HL-60 (cell line): ENCODE measurements at regions not wholly inside any gene's neighbourhood (a gene's known extent, or its start where the extent isn't known, plus 50 kb on each side); places are given as distances from the start of the nearest gene placed in this dataset.

Experiments
- DNase-seq, 2 experiments: peaks; one replicate each; pipeline ENCODE4 v3.0.0-alpha.2; 2010 to 2020; ENCODE audit warnings: low read depth in 1 of 2, low spot score in 1 of 2
- H3K27ac ChIP-seq: fragments of 250-450 bp; sonication (Bioruptor Pico); replicated peaks from 2 replicates; pipeline ENCODE4 v1.5.1; 2020; ENCODE audit warnings: mild to moderate bottlenecking, moderate library complexity
- H3K27me3 ChIP-seq: fragments of 250-450 bp; sonication (Bioruptor Pico); 2 replicates; pipeline ENCODE4 v1.5.1; 2021; ENCODE audit warnings: mild to moderate bottlenecking, moderate library complexity; ENCODE audit not compliant: insufficient read depth, poor library complexity, severe bottlenecking
- H3K4me3 ChIP-seq: replicated peaks from 2 replicates; pipeline ENCODE4 v1.5.1; 2011; ENCODE audit warnings: mild to moderate bottlenecking, control low read depth, low read length; ENCODE audit not compliant: insufficient read depth
- CTCF ChIP-seq: IDR thresholded peaks from one replicate; pipeline ENCODE4 v1.5.1; 2011; ENCODE audit warnings: low read length, control low read depth, inconsistent platforms; ENCODE audit not compliant: insufficient read depth
- GABPA ChIP-seq: IDR thresholded peaks from 2 replicates; pipeline ENCODE4 v1.6.1; 2012; ENCODE audit warnings: low read depth
- POLR2AphosphoS5 ChIP-seq: IDR thresholded peaks from 2 replicates; pipeline ENCODE4 v1.6.1; 2012; ENCODE audit warnings: low read depth
- REST ChIP-seq: IDR thresholded peaks from 2 replicates; pipeline ENCODE4 v1.6.1; 2012; ENCODE audit warnings: low read depth; ENCODE audit not compliant: insufficient replicate concordance
- SPI1 ChIP-seq: IDR thresholded peaks from 2 replicates; pipeline ENCODE4 v1.6.1; 2012; ENCODE audit warnings: low read depth, mild to moderate bottlenecking, borderline replicate concordance

GRCh38 chrX:1094566-1095333, 117.7 kb downstream of the CRLF2 start:
- no peaks in the 10 kb centered on the region for H3K27me3 ChIP-seq
- no peak overlapping the region for H3K4me3 ChIP-seq
- no peak overlapping the region for H3K27ac ChIP-seq
- no peak for TF ChIP-seq CTCF
- no peak for TF ChIP-seq POLR2AphosphoS5
- no peak for TF ChIP-seq SPI1
- no peak for TF ChIP-seq REST
- no peak for TF ChIP-seq GABPA
- no peak for DNase-seq

GRCh38 chrX:1093586-1094421, 118.6 kb downstream of the CRLF2 start:
- no peak for TF ChIP-seq POLR2AphosphoS5
- TF ChIP-seq CTCF, result no peak
- no peak for TF ChIP-seq SPI1
- no peak for TF ChIP-seq GABPA
- TF ChIP-seq REST, result no peak
- Histone ChIP-seq H3K27ac (no peak overlapping the region), H3K4me3 (no peak overlapping the region), H3K27me3 (no peaks in the 10 kb centered on the region)
- no peak for DNase-seq

- no peak for DNase-seq
- Histone ChIP-seq H3K4me3 (no peak overlapping the region), H3K27ac (no peak overlapping the region), H3K27me3 (no peaks in the 10 kb centered on the region)
- TF ChIP-seq SPI1 (no peak), GABPA (no peak), REST (no peak), CTCF (no peak), POLR2AphosphoS5 (no peak)
Observed at GRCh38 chrX:1093121-1093520, 119.3 kb downstream of the CRLF2 start.
